IPS-11a (cell line): ENCODE measurements at regions not wholly inside any gene's neighbourhood (a gene's known extent, or its start where the extent isn't known, plus 50 kb on each side); places are given as distances from the start of the nearest gene placed in this dataset.

Experiments used
- H3K4me3 ChIP-seq: one replicate; pipeline ENCODE4 v1.5.1; 2013; ENCODE audit warnings: low read depth, low read length, control low read depth

GRCh38 chr10:29012926-29013554 lies 275.8 kb upstream of the LYZL1 start:
- H3K4me3 ChIP-seq = no peak overlapping the region

GRCh38 chr10:29021591-29021990 lies 267.3 kb upstream of the LYZL1 start:
- H3K4me3 ChIP-seq = no peak overlapping the region

GRCh38 chr10:29022513-29022912 lies 266.4 kb upstream of the LYZL1 start:
- H3K4me3 ChIP-seq = no peak overlapping the region

- no peak overlapping the region for H3K4me3 ChIP-seq
Measured at GRCh38 chr10:29023678-29024077, 265.2 kb upstream of the LYZL1 start.

GRCh38 chr10:29026065-29026797 lies 262.6 kb upstream of the LYZL1 start:
- no peak overlapping the region for H3K4me3 ChIP-seq

- H3K4me3 ChIP-seq = no peak overlapping the region
Measured at GRCh38 chr10:29026802-29027580, 261.9 kb upstream of the LYZL1 start.

GRCh38 chr10:29028486-29028885 lies 260.4 kb upstream of the LYZL1 start:
- no peak overlapping the region for H3K4me3 ChIP-seq

- no peak overlapping the region for H3K4me3 ChIP-seq
Measured at GRCh38 chr10:29030900-29031299, 258.0 kb upstream of the LYZL1 start.

- no peak overlapping the region for H3K4me3 ChIP-seq
Measured at GRCh38 chr10:29032169-29032568, 256.7 kb upstream of the LYZL1 start.

- no peak overlapping the region for H3K4me3 ChIP-seq
Measured at GRCh38 chr10:29033311-29033940, 255.4 kb upstream of the LYZL1 start.

- H3K4me3 ChIP-seq = no peak overlapping the region
Measured at GRCh38 chr10:29034592-29034991, 254.3 kb upstream of the LYZL1 start.

GRCh38 chr10:29035721-29036120 lies 253.1 kb upstream of the LYZL1 start:
- H3K4me3 ChIP-seq = no peak overlapping the region

GRCh38 chr10:29037348-29038113 lies 251.3 kb upstream of the LYZL1 start:
- no peak overlapping the region for H3K4me3 ChIP-seq

- no peak overlapping the region for H3K4me3 ChIP-seq
Measured at GRCh38 chr10:29039091-29039490, 249.8 kb upstream of the LYZL1 start.

GRCh38 chr10:29039677-29040189 lies 249.1 kb upstream of the LYZL1 start:
- no peak overlapping the region for H3K4me3 ChIP-seq

- H3K4me3 ChIP-seq = no peak overlapping the region
Measured at GRCh38 chr10:29041616-29042015, 247.3 kb upstream of the LYZL1 start.

GRCh38 chr10:29048506-29048905 lies 240.4 kb upstream of the LYZL1 start:
- no peak overlapping the region for H3K4me3 ChIP-seq

- H3K4me3 ChIP-seq = no peak overlapping the region
Measured at GRCh38 chr10:29050081-29050480, 238.8 kb upstream of the LYZL1 start.

- H3K4me3 ChIP-seq = no peak overlapping the region
Measured at GRCh38 chr10:29055101-29055500, 233.8 kb upstream of the LYZL1 start.

- H3K4me3 ChIP-seq = no peak overlapping the region
Measured at GRCh38 chr10:29056729-29057128, 232.1 kb upstream of the LYZL1 start.
